Stimulated activated CD4-positive, alpha-beta T cell treated with anti-CD3 and anti-CD28 coated beads, Interleukin-1b, Interleukin-23, amount 100 ng/mL, for 48 hours (primary cell): ENCODE measurements at regions not wholly inside any gene's neighbourhood (a gene's known extent, or its start where the extent isn't known, plus 50 kb on each side); places are given as distances from the start of the nearest gene placed in this dataset.
A peak's percentile ranks its signal among the peaks of the same experiment; 100 is the strongest.

Experiments used
- DNase-seq: peaks from one replicate; pipeline ENCODE4 v3.0.0-alpha.2; 2020

DNA sequence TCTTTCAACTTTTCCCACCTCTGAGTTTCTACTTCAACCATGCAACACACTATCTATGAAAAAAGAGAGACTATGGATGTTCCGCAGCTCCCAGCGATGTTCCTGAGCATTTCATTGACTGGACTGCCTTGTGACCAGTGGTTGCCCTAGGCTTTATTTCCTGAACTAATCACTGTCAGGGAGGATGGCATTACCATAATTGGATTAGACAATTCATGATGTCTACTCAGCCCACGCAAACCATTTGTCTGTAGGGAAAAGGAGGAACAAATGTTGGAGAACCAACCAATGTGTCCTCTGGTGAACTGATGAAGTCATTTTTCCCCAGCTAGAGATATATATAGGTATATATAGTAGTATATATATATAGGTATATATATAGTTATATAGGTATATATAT lies 229.3 kb upstream of the MCTP2 start:
- no peak for DNase-seq

DNA sequence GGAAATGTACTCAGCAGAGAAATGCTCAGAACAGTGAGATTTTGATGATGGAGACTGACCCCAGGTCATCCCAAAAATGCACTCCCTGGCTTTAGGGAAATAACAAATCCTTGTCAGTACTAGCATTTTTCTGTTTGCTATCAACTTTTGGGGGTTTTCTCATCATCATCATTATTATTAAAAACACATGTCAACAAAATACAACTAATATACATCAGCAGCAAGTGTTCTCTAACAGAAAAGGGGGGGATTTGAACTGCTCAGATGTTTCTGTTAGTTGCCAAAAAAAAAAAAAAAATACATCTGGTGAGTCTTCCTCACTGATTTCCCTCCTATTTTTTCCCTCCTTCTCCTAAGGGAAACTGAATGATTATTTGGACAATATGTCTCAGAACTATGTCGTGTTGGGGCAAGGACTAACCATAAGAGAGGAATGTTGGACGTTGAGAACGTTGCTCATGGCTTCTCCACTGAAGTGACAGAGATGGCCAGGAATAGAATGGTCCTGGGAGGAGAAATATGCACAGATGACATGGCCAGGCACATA lies 230.0 kb upstream of the MCTP2 start:
- no peak for DNase-seq

- no peak for DNase-seq
Observed at GRCh38 chr15:94000606-94001005, 230.8 kb upstream of the MCTP2 start.

DNA sequence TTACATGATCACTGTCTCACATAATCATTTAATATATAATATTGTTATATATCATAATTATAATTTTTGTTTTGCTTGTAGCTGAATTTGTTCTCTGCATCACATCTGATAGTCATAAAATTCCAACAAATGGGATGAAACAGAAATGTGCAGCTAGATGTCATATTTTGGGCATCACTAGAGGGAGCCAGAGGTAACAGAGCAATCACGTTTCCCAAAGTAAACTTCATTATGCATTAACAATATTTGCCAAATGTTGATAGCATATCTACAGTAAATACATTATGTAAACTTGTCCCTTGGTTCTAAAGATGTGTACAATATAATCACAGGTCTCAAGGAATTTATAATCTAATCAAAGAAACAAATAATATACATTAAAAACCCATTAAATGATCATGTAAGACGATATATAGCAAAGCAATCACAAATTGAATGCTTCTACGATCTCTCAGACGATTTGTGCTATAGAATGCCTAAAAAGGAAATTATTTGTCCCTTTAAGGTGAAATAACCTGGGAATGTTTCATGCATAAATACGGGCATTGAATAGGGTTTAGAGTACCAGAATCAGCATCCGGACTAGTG lies 234.2 kb upstream of the MCTP2 start:
- DNase-seq = no peak

DNA sequence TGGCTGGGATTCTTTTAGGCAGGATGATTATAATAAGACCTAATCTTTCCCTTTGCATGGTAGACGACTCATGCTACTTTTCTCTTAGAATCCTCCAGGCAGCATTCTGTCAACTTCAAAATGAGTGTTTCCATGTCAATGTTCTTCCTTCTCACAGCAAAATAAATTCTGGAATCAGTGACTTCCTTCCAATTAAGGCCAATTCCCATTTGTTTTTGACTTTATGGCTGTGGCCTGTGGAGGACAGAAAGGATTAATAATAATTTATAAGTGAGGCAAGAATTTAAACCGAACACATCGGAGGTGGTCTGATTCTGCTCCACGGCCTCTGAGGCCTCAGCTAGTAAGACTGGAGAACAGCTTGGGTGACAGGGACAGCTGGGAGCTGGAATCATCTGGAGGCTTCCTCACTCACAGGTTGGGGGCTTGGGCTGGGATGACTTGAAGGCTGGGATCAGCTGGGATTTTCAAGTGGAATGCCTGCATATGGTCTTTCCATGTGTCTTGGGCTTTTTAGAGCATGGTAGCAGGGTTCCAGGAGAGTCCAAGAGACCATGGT lies 241.8 kb upstream of the MCTP2 start:
- DNase-seq = no peak

DNA sequence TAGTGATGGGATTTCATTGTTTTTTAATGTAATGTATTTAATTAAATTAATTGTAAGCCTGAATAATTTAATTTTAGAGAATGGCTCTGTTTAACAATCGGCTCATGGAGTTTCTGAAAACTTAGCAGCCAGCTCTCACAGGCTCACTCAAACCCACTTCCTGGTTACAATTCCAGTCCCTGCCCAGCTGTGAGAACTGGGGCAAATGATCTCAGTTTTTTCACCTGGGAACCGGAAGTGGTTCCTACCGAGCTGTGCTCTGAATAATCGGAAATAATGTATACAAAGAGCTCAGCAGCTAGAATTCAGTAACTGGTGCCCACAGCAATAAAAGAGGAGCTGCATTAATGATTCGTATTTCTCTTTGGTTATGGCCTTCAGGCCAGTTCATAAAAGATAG lies 244.3 kb upstream of the MCTP2 start:
- peak; percentile 32 for DNase-seq

- no peak for DNase-seq
Observed at GRCh38 chr15:93986400-93986984, 244.9 kb upstream of the MCTP2 start.

DNA sequence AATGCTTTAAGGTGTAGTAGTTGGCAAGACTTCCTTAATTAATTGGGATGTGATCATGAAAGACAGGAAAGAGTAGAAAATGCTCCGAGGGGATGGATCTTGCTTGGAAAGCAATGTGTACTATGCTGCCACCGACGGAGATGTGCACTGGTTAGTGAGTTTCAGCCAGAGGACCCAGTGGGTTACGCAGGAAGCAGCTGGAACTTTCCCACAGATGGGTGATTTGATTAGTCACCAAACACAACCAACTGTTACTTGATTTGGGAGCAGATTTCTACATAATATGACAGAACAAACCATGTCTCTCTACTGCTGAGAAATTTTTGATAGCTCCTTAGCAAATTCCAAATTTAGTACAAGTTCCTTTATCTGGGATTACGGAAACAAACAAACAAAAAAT lies 245.4 kb upstream of the MCTP2 start:
- DNase-seq = no peak

GRCh38 chr15:93985176-93985575 lies 246.2 kb upstream of the MCTP2 start:
- DNase-seq = no peak

- no peak for DNase-seq
Observed at GRCh38 chr15:93983526-93983925, 247.8 kb upstream of the MCTP2 start.

DNA sequence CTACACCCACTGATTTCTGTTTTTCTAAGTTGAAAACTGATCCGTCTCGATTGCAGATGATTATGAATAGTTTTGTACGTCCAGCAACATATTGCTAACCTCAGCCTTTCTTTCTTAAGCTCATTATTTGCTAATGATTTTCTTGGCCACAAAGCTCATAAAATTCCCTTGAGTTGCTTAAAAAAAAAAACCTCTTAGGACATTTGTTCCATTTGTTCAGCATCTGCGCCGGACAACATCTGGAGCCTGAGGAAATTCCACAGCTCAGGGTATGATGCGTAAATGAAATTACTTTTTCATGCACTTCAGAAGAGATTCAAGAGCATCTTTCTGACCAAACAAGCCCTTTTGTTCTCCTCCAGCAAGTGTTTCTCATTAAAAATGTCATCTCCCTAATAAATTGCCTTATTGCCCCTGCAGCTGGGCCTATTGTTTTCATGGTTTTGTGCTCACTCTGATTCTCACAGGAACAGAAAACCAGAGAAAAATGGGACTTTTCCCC lies 249.1 kb upstream of the MCTP2 start:
- no peak for DNase-seq

DNA sequence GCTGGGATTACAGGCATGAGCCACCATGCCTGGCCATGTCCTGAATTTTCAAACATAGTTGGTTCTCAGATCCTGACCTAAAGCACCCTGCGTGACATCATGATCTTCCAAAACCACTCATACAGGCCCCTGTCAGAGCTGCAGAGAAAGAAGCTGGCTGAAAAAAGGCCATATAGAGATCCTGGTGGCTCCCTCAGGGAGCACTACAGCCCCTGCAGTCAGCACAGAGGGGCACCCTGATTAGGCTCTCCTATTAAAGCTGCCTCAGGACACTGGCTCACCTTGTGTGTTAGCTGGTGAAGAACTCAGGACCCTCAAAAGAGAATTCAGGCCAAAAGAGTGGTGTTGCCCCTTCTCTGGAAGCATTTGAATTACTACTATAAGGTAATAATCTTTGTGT lies 249.7 kb upstream of the MCTP2 start:
- no peak for DNase-seq

DNA sequence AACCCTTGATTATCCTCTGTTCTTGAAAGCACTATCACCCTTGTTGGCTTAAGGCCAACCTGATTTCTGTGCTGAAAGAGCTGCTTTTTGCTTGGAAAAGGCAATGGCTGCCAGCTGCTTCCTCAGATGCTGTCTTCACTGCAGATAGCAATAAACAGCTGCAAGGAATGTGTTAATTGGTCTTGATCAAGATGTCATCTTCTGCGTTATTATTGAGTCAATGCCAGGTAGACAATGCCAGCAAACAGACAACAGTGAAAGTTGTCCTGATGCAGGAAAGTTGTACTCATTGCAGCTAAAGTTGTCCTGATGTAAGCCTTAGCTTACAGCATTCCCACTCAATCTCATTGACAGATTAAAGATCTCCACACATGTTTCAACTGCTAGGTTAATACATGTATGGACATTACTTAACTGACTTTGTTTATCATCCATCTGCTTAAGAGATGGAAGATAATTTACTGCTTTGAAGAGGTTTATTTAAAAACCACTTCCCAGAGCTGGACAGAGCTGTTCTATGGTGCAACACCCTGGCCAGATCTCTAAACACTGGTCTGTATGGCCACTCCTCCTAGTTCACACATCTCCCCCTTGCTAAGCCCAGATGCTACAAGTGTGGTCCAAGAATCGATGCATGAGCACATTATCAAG lies 251.0 kb upstream of the MCTP2 start:
- no peak for DNase-seq

GRCh38 chr15:93974804-93975481 lies 256.4 kb upstream of the MCTP2 start:
- no peak for DNase-seq

DNA sequence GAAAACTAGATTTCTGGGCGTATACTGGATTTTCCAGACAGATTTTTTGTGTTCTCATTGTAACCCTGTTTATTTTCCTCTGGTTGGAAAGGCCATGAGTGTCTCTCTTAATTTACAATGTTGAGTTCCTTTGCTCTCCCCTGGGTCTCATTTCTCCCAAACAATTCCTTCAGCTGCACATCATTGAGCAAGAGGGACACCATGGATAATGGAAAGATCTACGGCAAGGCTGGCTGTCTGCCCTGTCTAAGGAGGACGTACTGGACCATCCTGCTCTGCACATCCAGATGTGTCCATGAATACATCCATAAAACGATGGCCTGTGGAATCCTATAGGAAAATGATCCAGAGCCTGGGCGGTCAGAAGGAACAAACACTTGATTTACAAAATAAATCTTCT lies 258.1 kb upstream of the MCTP2 start:
- no peak for DNase-seq

GRCh38 chr15:93968773-93969172 lies 262.6 kb upstream of the MCTP2 start:
- no peak for DNase-seq

GRCh38 chr15:93965304-93965908 lies 266.0 kb upstream of the MCTP2 start:
- no peak for DNase-seq

DNA sequence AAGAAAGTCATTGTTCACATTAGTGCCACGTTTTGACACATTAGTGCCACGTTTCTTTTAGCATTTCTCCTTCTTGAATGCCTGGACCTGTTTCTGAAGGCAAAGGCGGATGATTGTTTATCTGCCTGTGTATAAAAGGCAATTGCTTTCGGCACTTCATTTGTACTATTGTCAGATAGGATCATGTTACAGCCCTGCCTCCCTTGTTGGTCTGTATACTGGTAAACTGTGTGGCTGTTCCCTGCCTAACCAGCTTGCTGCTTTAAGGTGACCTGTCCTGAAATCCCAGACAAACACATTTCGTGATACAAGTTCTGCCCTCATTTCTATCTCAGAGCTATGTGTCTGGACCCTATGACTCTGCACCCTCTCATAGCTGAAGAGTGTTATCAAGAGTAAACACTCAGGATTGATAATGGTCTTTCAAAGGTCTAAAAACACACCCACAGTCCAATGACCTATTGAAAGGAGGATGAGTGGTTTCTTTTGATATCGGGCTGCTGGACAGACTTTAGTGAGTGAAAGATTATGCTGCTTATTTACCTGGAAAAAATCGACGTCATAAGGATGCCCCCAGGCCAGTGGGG lies 276.3 kb upstream of the MCTP2 start:
- no peak for DNase-seq

- no peak for DNase-seq
Observed at GRCh38 chr15:93948726-93949125, 282.6 kb upstream of the MCTP2 start.

DNA sequence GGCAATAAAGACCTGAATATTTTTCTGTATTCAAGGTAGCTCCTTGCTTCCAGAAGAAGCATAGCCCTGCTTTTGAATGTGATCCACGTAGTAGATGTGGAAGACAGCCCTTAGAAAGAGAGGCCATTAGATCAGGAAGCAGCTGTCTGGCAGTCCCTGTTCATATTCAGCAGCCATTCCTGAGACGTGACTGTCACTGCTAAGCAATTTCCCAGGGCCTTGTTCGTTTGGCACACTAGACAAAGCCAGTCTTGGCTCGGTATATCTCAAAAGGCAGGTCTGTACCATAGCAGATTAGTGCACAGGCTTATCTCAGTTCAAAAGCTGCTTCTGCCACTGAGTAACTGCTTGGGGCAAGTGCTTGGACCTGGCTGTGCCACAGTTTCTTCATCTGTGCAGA lies 287.8 kb upstream of the MCTP2 start:
- no peak for DNase-seq

DNA sequence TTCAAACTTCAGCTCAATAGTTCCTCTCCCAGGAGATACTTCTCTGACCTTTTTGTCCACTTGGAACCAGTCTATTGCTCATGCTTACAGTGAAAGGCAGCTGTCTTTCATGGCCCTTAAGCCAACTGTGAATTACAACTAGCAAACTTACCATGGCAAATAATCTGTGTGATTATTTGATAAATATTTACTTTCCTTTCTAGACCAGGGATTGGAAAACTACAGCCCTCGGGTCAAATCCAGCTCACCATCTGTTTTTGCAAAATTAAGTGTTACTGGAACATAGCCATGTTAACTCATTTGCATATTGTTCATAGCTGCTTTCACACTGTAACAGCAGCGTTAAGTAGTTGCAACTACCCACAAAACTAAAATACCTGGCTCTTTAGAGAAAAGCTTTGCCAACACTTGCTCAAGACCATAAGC lies 289.1 kb upstream of the MCTP2 start:
- no peak for DNase-seq

GRCh38 chr15:93941697-93942096 lies 289.7 kb upstream of the MCTP2 start:
- no peak for DNase-seq

GRCh38 chr15:93940226-93940625 lies 291.1 kb upstream of the MCTP2 start:
- DNase-seq = no peak
